ENCODE measurements at regions not wholly inside any gene's neighbourhood (a gene's known extent, or its start where the extent isn't known, plus 50 kb on each side); places are given as distances from the start of the nearest gene placed in this dataset.

DNA sequence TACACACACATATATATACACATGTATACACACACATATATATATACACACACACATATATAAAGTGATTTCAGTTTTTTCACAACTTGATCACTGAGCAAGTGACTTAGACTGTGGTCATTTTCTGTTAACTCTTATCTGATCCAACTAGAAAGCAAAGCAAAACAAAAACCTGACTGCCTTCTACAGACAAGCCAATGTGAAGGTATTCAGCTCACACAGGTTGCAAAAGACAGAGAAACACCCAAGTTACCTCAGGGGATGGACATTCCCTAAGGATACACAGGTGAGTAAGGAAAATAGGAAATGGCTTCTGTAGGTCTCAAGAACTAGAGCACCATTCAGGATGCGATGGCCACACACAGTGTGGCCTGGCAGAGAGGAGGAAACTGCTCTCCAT lies 58.4 kb upstream of the IER3 start:
- TF ChIP-seq PPARA (CRISPR knock-in tag; IDR thresholded peaks at IDR 0.05; ENCODE audit: borderline replicate concordance): no peak
- TF ChIP-seq BACH2 (CRISPR knock-in tag; IDR thresholded peaks at IDR 0.05; ENCODE audit: borderline replicate concordance): no peak
- no peak for TF ChIP-seq TCF4 (CRISPR knock-in tag; IDR thresholded peaks at IDR 0.05; ENCODE audit: borderline replicate concordance)
- no peak for TF ChIP-seq CSDC2 (CRISPR knock-in tag; IDR thresholded peaks at IDR 0.05)
- TF ChIP-seq, protein P1, sequence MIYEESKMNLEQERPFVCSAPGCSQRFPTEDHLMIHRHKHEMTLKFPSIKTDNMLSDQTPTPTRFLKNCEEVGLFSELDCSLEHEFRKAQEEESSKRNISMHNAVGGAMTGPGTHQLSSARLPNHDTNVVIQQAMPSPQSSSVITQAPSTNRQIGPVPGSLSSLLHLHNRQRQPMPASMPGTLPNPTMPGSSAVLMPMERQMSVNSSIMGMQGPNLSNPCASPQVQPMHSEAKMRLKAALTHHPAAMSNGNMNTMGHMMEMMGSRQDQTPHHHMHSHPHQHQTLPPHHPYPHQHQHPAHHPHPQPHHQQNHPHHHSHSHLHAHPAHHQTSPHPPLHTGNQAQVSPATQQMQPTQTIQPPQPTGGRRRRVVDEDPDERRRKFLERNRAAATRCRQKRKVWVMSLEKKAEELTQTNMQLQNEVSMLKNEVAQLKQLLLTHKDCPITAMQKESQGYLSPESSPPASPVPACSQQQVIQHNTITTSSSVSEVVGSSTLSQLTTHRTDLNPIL (CRISPR knock-in tag; IDR thresholded peaks at IDR 0.05; ENCODE audit: low read depth): no peak
- TF ChIP-seq GLIS3 (CRISPR knock-in tag; IDR thresholded peaks at IDR 0.05): no peak
- TF ChIP-seq, protein P2, sequence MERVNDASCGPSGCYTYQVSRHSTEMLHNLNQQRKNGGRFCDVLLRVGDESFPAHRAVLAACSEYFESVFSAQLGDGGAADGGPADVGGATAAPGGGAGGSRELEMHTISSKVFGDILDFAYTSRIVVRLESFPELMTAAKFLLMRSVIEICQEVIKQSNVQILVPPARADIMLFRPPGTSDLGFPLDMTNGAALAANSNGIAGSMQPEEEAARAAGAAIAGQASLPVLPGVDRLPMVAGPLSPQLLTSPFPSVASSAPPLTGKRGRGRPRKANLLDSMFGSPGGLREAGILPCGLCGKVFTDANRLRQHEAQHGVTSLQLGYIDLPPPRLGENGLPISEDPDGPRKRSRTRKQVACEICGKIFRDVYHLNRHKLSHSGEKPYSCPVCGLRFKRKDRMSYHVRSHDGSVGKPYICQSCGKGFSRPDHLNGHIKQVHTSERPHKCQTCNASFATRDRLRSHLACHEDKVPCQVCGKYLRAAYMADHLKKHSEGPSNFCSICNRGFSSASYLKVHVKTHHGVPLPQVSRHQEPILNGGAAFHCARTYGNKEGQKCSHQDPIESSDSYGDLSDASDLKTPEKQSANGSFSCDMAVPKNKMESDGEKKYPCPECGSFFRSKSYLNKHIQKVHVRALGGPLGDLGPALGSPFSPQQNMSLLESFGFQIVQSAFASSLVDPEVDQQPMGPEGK (CRISPR knock-in tag; IDR thresholded peaks at IDR 0.05; ENCODE audit: borderline replicate concordance): no peak
- no peak for TF ChIP-seq TOX (CRISPR knock-in tag; IDR thresholded peaks at IDR 0.05; ENCODE audit: borderline replicate concordance)
- TF ChIP-seq ARNTL (CRISPR knock-in tag; IDR thresholded peaks at IDR 0.05; ENCODE audit: borderline replicate concordance, low read depth): no peak
- TF ChIP-seq, protein P3, sequence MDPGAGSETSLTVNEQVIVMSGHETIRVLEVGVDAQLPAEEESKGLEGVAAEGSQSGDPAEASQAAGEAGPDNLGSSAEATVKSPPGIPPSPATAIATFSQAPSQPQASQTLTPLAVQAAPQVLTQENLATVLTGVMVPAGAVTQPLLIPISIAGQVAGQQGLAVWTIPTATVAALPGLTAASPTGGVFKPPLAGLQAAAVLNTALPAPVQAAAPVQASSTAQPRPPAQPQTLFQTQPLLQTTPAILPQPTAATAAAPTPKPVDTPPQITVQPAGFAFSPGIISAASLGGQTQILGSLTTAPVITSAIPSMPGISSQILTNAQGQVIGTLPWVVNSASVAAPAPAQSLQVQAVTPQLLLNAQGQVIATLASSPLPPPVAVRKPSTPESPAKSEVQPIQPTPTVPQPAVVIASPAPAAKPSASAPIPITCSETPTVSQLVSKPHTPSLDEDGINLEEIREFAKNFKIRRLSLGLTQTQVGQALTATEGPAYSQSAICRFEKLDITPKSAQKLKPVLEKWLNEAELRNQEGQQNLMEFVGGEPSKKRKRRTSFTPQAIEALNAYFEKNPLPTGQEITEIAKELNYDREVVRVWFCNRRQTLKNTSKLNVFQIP (CRISPR knock-in tag; IDR thresholded peaks at IDR 0.05; ENCODE audit: borderline replicate concordance, low read depth): no peak
- TF ChIP-seq ISL1 (CRISPR knock-in tag; IDR thresholded peaks at IDR 0.05): no peak
- TF ChIP-seq ZNF8 (CRISPR knock-in tag; IDR thresholded peaks at IDR 0.05): no peak
- no peak for TF ChIP-seq ZC3H10 (CRISPR knock-in tag; IDR thresholded peaks at IDR 0.05)
- TF ChIP-seq ZFP30 (CRISPR knock-in tag; IDR thresholded peaks at IDR 0.05): no peak

All from SK-N-SH treated with all-trans-retinoic acid at 6 μM for 48 hours (cell line).